Esophagus squamous epithelium (tissue), 5 donors: ENCODE measurements at regions not wholly inside any gene's neighbourhood (a gene's known extent, or its start where the extent isn't known, plus 50 kb on each side); places are given as distances from the start of the nearest gene placed in this dataset.

ENCODE experiments used
- DNase-seq: peaks from one replicate; lab custom pipeline; 2025; lab: John Stamatoyannopoulos, UW
- H3K27ac ChIP-seq, 4 donors: fragments of 200-600 bp; sonication (generic); one replicate each; pipeline ENCODE4 v1.5.1; 2016 to 2019; ENCODE audit warnings: mild to moderate bottlenecking in 1 of 4
- H3K27me3 ChIP-seq, 4 donors: fragments of 200-600 bp; sonication (generic); 1 replicate in 3 of 4; 2 replicates in 1 of 4; pipeline versions ENCODE4 v1.5.1 to v1.6.0; 2017 to 2021; ENCODE audit warnings: antibody characterized with exemption in 1 of 4
- H3K36me3 ChIP-seq, 3 donors: fragments of 200-600 bp; sonication (generic); one replicate each; pipeline ENCODE4 v1.5.1; 2016 to 2019
- H3K4me1 ChIP-seq, 3 donors: fragments of 200-600 bp; sonication (generic); one replicate each; pipeline ENCODE4 v1.5.1; 2017 to 2019
- H3K4me3 ChIP-seq, 4 donors: fragments of 200-600 bp; sonication (generic); 1 replicate in 3 of 4; 2 replicates in 1 of 4; pipeline ENCODE4 v1.5.1; 2016 to 2019; ENCODE audit warnings: mild to moderate bottlenecking in 2 of 4, moderate library complexity in 1 of 4
- H3K9me3 ChIP-seq, 3 donors: fragments of 200-600 bp; sonication (generic); one replicate each; pipeline ENCODE4 v1.5.1; 2016 to 2019
- CTCF ChIP-seq, 6 experiments: fragments of 450-650 bp in 4 of 6; fragments of 200-600 bp in 2 of 6; sonication (generic) in 2 of 6; IDR thresholded peaks; one replicate each; pipeline ENCODE4 v1.5.1; 2016 to 2019; ENCODE audit warnings: antibody characterized with exemption in 6 of 6, mild to moderate bottlenecking in 4 of 6, moderate library complexity in 4 of 6
- POLR2A ChIP-seq, 4 donors: fragments of 450-650 bp; IDR thresholded peaks; one replicate each; pipeline ENCODE4 v1.6.1; 2017; ENCODE audit warnings: antibody characterized with exemption in 4 of 4, mild to moderate bottlenecking in 4 of 4, moderate library complexity in 3 of 4
- WGBS, 2 donors: methylation state at CpG; one replicate each; pipeline ENCODE4 v1.1.5; 2018; 5-methylcytosine and 5-hydroxymethylcytosine counted together
- intact Hi-C: fragments of 100-400 bp; cut with DNase I; formaldehyde crosslinking; loops from one replicate; pipeline ENCODE4 v1.15.0; 2022
- donor health status: DM: yes; HTN: yes; CAD: no.

- TF ChIP-seq CTCF (IDR thresholded peaks at IDR 0.05) (no peak), POLR2A (IDR thresholded peaks at IDR 0.05) (no peak)
- H3K27ac ChIP-seq: no peak overlapping the region
- WGBS, 2 donors: 83 to 86% methylated on average over 5 of the region's 5 CpGs
Measured at GRCh38 chr5:88553136-88553875, 284.7 kb upstream of the TMEM161B start.

GRCh38 chr5:88552426-88552825 is 283.8 kb upstream of the TMEM161B start:
- DNase-seq: no peak
- Histone ChIP-seq H3K4me3 (no peak overlapping the region), H3K36me3 (no peaks in the 10 kb centered on the region), H3K27me3 (no peaks in the 10 kb centered on the region), H3K4me1 (no peaks in the 10 kb centered on the region), H3K9me3 (no peaks in the 10 kb centered on the region), H3K27ac (no peak overlapping the region)
- 73% methylated on average over 4 of the region's 4 CpGs for WGBS, 2 donors
- intact Hi-C loops: no loop called here
- TF ChIP-seq POLR2A (IDR thresholded peaks at IDR 0.05): no peak
- TF ChIP-seq CTCF (IDR thresholded peaks at IDR 0.05): no peak

More at GRCh38 chr5:88553136-88553875, 284.7 kb upstream of the TMEM161B start:
- Histone ChIP-seq H3K4me1 (no peaks in the 10 kb centered on the region), H3K9me3 (no peaks in the 10 kb centered on the region), H3K27me3 (no peaks in the 10 kb centered on the region), H3K36me3 (no peaks in the 10 kb centered on the region), H3K4me3 (no peak overlapping the region)
- DNase-seq: no peak
- intact Hi-C loops: no loop called here

- Histone ChIP-seq H3K4me3 (no peak overlapping the region), H3K9me3 (no peaks in the 10 kb centered on the region), H3K36me3 (no peaks in the 10 kb centered on the region), H3K27ac (no peak overlapping the region), H3K4me1 (no peaks in the 10 kb centered on the region), H3K27me3 (no peaks in the 10 kb centered on the region)
- TF ChIP-seq POLR2A (IDR thresholded peaks at IDR 0.05): no peak
- no peak for TF ChIP-seq CTCF (IDR thresholded peaks at IDR 0.05)
- intact Hi-C loops: no loop called here
- DNase-seq: no peak
- 45 to 57% methylated on average over 9 to 10 of the region's 10 CpGs for WGBS, 2 donors
Measured at GRCh38 chr5:88551724-88552345, 283.2 kb upstream of the TMEM161B start.

GRCh38 chr5:88550736-88551135 is 282.1 kb upstream of the TMEM161B start:
- no peak for DNase-seq
- intact Hi-C loops: no loop called here
- TF ChIP-seq POLR2A (IDR thresholded peaks at IDR 0.05) (no peak), CTCF (IDR thresholded peaks at IDR 0.05) (no peak)

GRCh38 chr5:88548136-88548805 is 279.6 kb upstream of the TMEM161B start:
- Histone ChIP-seq H3K27me3 (no peaks in the 10 kb centered on the region), H3K36me3 (no peaks in the 10 kb centered on the region), H3K4me1 (no peaks in the 10 kb centered on the region), H3K4me3 (no peak overlapping the region), H3K27ac (no peak overlapping the region), H3K9me3 (no peaks in the 10 kb centered on the region)
- TF ChIP-seq POLR2A (IDR thresholded peaks at IDR 0.05) (no peak), CTCF (IDR thresholded peaks at IDR 0.05) (no peak)
- intact Hi-C loops: no loop called here
- DNase-seq: no peak
- WGBS, 2 donors: 70 to 74% methylated on average over 4 of the region's 4 CpGs

More at GRCh38 chr5:88550736-88551135, 282.1 kb upstream of the TMEM161B start:
- Histone ChIP-seq H3K36me3 (no peaks in the 10 kb centered on the region), H3K27me3 (no peaks in the 10 kb centered on the region), H3K4me3 (no peak overlapping the region), H3K4me1 (no peaks in the 10 kb centered on the region), H3K27ac (no peak overlapping the region), H3K9me3 (no peaks in the 10 kb centered on the region)
